ENCODE measurements at regions not wholly inside any gene's neighbourhood (a gene's known extent, or its start where the extent isn't known, plus 50 kb on each side); places are given as distances from the start of the nearest gene placed in this dataset.

- Histone ChIP-seq H3K36me3 (ENCODE audit: low read depth) (no peaks in the 10 kb centered on the region), H3K4me1 (ENCODE audit: low read depth) (no peaks in the 10 kb centered on the region), H3K4me3 (no peak overlapping the region), H3K9me3 (no peaks in the 10 kb centered on the region)
- TF ChIP-seq, protein P1, sequence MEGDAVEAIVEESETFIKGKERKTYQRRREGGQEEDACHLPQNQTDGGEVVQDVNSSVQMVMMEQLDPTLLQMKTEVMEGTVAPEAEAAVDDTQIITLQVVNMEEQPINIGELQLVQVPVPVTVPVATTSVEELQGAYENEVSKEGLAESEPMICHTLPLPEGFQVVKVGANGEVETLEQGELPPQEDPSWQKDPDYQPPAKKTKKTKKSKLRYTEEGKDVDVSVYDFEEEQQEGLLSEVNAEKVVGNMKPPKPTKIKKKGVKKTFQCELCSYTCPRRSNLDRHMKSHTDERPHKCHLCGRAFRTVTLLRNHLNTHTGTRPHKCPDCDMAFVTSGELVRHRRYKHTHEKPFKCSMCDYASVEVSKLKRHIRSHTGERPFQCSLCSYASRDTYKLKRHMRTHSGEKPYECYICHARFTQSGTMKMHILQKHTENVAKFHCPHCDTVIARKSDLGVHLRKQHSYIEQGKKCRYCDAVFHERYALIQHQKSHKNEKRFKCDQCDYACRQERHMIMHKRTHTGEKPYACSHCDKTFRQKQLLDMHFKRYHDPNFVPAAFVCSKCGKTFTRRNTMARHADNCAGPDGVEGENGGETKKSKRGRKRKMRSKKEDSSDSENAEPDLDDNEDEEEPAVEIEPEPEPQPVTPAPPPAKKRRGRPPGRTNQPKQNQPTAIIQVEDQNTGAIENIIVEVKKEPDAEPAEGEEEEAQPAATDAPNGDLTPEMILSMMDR (IDR thresholded peaks at IDR 0.05) = no peak
- intact Hi-C loops (cut with DNase I, micrococcal nuclease) = no loop called here
- DNase-seq (no peak), ATAC-seq (no peak)
Measured at GRCh38 chr1:239140968-239141367, 245.4 kb upstream of the CHRM3 start.

DNA sequence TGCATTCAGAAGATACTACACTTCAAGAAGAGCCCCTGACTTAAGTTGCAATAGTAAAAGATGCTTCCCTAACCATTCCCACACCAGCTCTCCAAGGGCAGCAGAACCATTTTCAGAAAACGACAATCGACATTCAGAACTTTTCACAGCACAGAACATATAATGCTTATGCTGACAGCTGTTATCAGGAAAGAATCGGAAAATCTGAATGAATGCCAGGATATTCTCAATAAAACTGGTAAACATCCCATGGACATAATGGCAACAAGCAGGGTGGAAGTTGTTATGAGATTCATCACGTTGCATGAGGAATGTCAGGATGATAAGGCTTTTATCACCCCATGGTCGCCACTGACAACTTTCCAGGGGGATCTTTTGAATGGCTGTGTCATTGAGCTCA is 246.6 kb upstream of the CHRM3 start:
- H3K4me3 ChIP-seq = no peak overlapping the region
- TF ChIP-seq, protein P1 (IDR thresholded peaks at IDR 0.05) = no peak
- H3K36me3 ChIP-seq (ENCODE audit: low read depth) = no peaks in the 10 kb centered on the region
- intact Hi-C loops (cut with DNase I, micrococcal nuclease) = no loop called here
- DNase-seq (no peak), ATAC-seq (no peak)
- no peaks in the 10 kb centered on the region for H3K9me3 ChIP-seq
- no peaks in the 10 kb centered on the region for H3K4me1 ChIP-seq (ENCODE audit: low read depth)

DNA sequence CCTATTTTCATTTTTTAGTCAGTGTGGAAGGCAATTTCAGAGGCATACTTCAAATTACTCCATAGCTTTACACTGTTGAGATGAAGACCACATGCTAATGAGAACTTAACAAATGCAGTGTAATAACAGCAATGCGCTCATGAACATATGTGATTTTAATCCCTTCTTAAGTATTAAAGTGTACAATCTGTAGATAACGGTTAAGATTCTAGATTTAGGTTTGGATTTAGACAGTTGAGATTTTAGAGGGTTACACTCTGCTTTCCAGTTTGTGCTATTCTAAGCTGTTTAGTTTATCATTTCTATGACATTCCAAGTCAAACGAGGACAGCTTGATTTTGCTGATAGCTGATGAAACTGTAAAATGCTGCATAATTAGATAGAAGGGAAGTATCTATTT is 257.8 kb upstream of the CHRM3 start:
- DNase-seq = no peak
- no peak for ATAC-seq
- Histone ChIP-seq H3K4me1 (ENCODE audit: low read depth) (no peaks in the 10 kb centered on the region), H3K9me3 (no peaks in the 10 kb centered on the region), H3K4me3 (no peak overlapping the region), H3K36me3 (ENCODE audit: low read depth) (no peaks in the 10 kb centered on the region)
- TF ChIP-seq, protein P1 (IDR thresholded peaks at IDR 0.05) = no peak
- intact Hi-C loops (cut with DNase I, micrococcal nuclease) = no loop called here

- Histone ChIP-seq H3K4me3 (no peak overlapping the region), H3K9me3 (no peaks in the 10 kb centered on the region), H3K36me3 (ENCODE audit: low read depth) (no peaks in the 10 kb centered on the region), H3K4me1 (ENCODE audit: low read depth) (no peaks in the 10 kb centered on the region)
- ATAC-seq = no peak
- no peak for DNase-seq
- TF ChIP-seq, protein P1 (IDR thresholded peaks at IDR 0.05) = no peak
- intact Hi-C loops (cut with DNase I, micrococcal nuclease) = no loop called here
Measured at GRCh38 chr1:239126884-239127283, 259.5 kb upstream of the CHRM3 start.

DNA sequence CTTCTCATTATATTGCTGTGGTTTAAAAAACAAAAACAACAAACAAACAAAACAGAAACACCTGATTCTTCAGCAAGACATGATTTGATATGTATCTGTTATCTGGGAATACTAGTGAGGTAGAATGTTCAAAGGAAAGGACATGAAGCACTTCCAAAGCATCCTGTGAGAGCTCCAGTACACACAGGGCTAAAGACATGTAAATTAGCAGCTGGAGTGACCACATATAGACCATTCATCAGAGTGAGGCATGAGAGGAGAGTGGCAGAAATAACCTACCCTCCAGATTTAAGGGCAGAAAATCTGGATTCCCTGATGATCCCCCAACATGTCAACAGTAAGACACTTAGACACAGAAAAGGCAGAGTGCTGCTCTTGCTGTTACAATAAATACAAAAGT is 260.5 kb upstream of the CHRM3 start:
- TF ChIP-seq, protein P1 (IDR thresholded peaks at IDR 0.05) = no peak
- Histone ChIP-seq H3K36me3 (ENCODE audit: low read depth) (no peaks in the 10 kb centered on the region), H3K4me3 (no peak overlapping the region), H3K4me1 (ENCODE audit: low read depth) (no peaks in the 10 kb centered on the region), H3K9me3 (no peaks in the 10 kb centered on the region)
- ATAC-seq (no peak), DNase-seq (no peak)
- intact Hi-C loops (cut with DNase I, micrococcal nuclease) = no loop called here

DNA sequence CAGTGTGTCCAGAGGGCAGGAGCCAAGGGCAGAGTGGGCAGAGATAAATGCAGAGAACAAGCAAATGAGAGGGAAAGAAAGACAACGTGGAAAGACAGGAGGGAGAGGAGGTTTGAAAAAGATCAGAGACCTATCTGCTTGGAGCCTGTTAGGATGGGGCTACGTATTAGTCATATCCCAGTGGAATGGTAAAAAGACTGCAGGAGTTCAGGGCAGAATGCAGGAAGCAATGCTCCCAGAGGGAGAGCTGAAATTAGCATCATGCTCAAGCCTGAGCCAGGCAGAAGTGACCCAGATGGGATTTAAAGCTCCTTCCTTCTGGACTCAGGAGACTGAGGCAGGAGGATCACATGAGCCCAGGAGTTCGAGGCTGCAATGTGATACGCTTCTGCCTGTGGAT is 261.3 kb upstream of the CHRM3 start:
- no peaks in the 10 kb centered on the region for H3K36me3 ChIP-seq (ENCODE audit: low read depth)
- TF ChIP-seq, protein P1 (IDR thresholded peaks at IDR 0.05) = no peak
- no peaks in the 10 kb centered on the region for H3K4me1 ChIP-seq (ENCODE audit: low read depth)
- DNase-seq (no peak), ATAC-seq (no peak)
- H3K9me3 ChIP-seq = no peaks in the 10 kb centered on the region
- intact Hi-C loops (cut with DNase I, micrococcal nuclease) = no loop called here
- no peak overlapping the region for H3K4me3 ChIP-seq

Measured in mucosa of descending colon (tissue), 3 donors.